Neural cell (in vitro differentiated cells): ENCODE measurements at regions not wholly inside any gene's neighbourhood (a gene's known extent, or its start where the extent isn't known, plus 50 kb on each side); places are given as distances from the start of the nearest gene placed in this dataset.

ENCODE experiments used
- CTCF ChIP-seq: fragments of 450-650 bp; IDR thresholded peaks from 2 replicates; pipeline ENCODE4 v1.5.1; 2014; ENCODE audit warnings: antibody characterized with exemption, mild to moderate bottlenecking, moderate library complexity; ENCODE audit not compliant: poor library complexity, severe bottlenecking
- POLR2AphosphoS5 ChIP-seq: IDR thresholded peaks from 2 replicates; pipeline ENCODE4 v1.6.1; 2012
- REST ChIP-seq: IDR thresholded peaks from 2 replicates; pipeline ENCODE4 v1.6.1; 2012; ENCODE audit warnings: borderline replicate concordance
- SMC3 ChIP-seq: fragments of 450-650 bp; conservative IDR thresholded peaks from 2 replicates; pipeline ENCODE4 v1.6.1; 2014; ENCODE audit warnings: antibody characterized with exemption, mild to moderate bottlenecking, moderate library complexity; ENCODE audit not compliant: poor library complexity

GRCh38 chr15:69552057-69552815 lies 99.6 kb downstream of the RPLP1 start:
- no peak for TF ChIP-seq CTCF
- TF ChIP-seq REST, result no peak
- no peak for TF ChIP-seq POLR2AphosphoS5
- no peak for TF ChIP-seq SMC3
